Stimulated activated CD4-positive, alpha-beta T cell treated with anti-CD3 and anti-CD28 coated beads, Interleukin-2, amount 100 ng/mL, for 24 hours (primary cell): ENCODE measurements at regions not wholly inside any gene's neighbourhood (a gene's known extent, or its start where the extent isn't known, plus 50 kb on each side); places are given as distances from the start of the nearest gene placed in this dataset.

Experiments used
- DNase-seq, 2 donors: peaks; one replicate each; pipeline ENCODE4 v3.0.0-alpha.2; 2020

DNA sequence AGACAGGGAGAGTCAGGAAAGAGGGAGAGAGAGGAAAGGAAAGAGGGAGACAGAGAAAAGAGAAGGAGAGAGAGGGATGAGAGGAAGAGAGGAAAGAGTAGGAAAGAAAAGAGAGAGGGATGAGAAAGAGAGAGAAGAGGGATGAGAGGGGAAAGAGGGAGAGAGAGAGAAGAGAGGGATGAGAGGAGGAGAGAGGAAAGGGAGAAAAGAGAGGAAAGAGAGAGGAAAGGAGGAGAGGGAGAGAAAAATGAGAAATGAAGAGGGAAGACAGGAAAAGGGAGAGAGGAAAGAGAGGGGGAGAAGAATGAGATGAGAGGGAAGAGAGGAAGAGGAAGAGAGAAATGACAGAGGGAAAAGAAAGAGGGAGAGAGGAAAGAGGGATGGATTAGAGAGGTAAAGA, 207.0 kb upstream of the SKOR2 start:
- no peak for DNase-seq

- DNase-seq: no peak
These were observed 206.2 kb upstream of the SKOR2 start for GRCh38 chr18:47457614-47458013.

DNA sequence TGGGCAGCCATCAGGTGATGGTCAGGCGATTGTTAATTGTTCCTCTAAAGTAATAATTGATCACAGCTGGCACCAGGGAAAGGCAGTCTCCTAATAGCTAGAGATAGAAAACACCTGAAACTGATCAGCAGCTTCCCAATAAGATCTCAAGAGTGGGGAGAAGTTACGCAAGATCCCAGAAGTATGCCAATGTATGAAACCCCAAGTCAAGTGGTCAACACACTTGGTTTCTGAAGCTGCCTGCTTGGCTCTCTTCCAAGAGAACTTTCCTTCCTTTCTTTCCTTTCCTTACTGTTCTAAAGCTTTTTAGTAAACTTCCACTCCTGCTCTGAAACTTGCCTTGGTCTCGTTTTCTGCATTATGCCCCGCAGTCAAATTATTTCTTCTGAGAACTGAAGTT, 201.6 kb upstream of the SKOR2 start:
- DNase-seq: no peak

GRCh38 chr18:47448956-47449355, 197.5 kb upstream of the SKOR2 start:
- DNase-seq: no peak

DNA sequence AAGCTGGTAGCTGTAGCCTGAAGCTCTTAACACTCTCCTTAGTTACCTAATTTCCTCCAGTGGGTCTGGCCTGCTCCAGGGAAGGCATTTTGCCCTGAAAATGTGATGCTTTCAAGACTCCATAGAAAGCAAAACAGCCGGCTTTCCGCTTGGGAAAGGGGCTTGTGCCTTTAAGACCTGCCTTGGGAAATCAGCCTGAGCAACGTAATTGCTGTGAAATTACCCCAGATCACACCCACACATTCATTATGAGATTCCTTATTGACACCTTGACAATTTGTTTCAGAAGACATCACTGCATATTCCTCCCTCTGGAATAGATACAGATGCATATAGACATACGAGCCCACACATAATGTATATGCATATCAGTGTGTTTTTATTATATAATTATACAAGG, 190.5 kb upstream of the SKOR2 start:
- DNase-seq: no peak

DNA sequence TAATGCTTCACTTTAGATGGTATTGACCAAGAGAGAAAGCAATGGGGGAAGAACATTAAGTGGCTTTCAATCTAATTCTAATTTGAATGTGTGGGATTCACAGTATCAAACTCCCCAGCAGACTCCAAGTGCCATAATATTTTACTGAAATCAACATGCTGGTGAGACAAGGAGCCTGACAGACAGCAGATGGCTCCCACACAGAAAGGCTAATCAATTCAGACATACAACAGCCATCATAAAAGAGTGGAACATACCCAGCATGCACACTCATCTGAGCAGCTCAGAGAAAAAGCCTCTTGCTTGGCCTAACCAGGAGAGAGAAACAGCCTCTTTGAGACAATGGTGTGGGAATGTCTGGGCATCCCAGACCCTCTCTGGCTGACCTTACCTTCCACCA, 186.5 kb upstream of the SKOR2 start:
- DNase-seq: no peak

- no peak for DNase-seq
These were observed 185.4 kb upstream of the SKOR2 start for GRCh38 chr18:47436871-47437270.

GRCh38 chr18:47434214-47434746, 182.8 kb upstream of the SKOR2 start:
- no peak for DNase-seq

DNA sequence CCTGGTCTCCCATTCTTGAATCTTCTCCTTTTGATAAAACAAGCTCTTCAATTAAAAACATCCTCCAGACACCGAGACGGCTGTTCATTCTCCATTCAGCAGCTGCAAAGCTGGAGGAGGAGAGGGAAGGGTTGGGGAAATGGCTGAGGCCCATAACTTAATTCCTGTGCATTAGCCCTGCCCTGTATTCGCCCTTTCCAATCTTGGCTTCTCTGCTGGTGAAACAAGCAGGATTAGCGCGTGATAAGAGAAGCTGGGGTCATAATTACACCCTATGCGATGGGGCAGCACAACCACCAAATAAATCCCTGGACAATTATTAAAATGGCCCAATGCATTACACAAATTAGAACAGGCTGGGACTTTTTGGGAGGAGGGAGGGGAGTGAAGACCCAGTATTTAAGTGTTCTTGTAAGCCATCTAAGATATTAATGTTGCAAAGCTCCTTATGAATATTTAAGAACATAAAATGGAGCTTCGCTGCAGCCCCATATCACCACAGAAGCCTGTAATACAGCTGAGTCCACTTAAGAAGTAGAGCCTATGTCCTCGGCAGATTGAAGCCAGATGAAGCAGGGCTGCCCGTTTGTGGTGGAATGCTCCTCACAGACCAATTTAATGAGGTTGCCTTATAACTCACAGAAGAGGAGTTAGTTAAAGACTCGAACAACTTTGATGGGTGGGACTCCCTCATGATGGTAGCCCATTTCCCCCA, 176.6 kb upstream of the SKOR2 start:
- no peak for DNase-seq

- no peak for DNase-seq
These were observed 175.6 kb upstream of the SKOR2 start for GRCh38 chr18:47427072-47427471.

DNA sequence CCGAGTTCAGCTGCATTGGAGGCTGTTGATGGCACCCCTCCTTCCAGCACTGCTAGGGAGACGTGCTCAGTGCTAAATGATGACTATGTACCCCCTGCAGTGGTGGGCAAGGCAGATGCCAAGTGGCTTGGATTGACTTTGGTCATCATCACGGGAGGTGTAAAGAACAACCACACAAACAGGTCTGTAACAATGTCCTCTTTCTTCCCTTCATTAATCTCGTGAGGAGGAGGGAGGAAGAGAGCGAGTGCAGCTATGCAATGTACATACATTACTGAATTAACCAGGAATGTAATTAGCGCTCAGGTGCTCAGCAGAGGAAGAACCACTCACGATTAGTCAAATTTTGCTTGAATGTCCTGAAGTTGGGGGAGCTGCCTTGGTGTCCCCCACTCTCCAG, 173.9 kb upstream of the SKOR2 start:
- DNase-seq: no peak

DNA sequence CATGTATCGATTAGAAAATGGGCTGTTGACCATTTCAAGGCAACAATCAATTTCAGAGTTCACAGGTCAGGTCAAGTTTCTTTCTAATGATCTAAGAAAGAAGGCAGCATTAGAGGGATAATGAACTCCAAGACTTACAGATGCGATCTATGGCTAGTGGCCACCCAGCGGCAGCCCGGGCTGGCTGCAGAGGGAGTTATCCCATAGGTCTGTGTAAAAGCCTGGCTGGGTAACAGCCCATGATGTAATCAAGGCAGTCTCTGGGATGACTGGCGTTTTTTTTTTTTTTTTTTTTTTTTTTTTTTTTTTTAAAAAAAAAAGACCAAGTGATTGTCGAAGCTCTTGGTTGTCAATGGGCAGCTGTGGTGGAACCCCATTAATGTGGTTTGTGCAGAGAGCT, 171.1 kb upstream of the SKOR2 start:
- DNase-seq: no peak

DNA sequence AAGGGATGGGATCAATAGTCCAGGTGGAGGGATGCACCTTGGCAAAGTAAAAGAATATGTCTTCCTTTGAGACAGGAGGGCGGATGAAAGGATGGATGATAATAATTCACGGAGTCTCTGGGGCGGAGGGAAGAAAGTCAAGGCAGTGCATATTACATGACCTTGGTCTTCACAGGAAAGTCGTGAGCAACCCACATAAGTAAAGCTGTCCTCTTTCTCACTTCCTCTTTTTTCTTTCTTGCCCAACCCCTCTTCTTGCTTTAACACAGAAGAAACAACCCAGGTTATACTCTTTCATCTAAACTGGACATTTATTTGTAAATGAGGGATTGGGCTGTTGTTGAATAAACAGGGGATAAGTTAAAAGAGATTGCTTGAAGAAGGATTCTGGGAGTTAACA, 168.7 kb upstream of the SKOR2 start:
- no peak for DNase-seq

- DNase-seq: no peak
These were observed 167.3 kb upstream of the SKOR2 start for GRCh38 chr18:47418746-47419145.

DNA sequence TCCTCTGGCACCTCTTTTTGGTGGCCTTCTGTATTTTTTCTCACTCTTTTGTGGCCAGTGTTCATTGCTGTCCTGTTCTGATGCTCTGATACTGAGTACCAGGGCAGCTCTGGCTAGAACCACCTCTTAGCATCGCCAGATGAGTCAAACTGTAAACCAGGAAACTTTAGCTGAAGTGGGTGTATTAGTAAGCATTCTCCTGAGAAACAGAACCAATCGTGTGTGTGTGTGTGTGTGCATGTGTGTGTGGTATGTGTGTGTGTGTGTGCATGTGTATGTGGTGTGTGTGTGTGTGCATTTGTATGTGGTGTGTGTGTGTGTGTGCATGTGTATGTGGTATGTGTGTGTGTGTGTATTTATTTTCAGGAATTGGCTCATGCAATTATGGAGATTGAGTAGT, 166.3 kb upstream of the SKOR2 start:
- no peak for DNase-seq

GRCh38 chr18:47415881-47416280, 164.4 kb upstream of the SKOR2 start:
- DNase-seq: no peak

DNA sequence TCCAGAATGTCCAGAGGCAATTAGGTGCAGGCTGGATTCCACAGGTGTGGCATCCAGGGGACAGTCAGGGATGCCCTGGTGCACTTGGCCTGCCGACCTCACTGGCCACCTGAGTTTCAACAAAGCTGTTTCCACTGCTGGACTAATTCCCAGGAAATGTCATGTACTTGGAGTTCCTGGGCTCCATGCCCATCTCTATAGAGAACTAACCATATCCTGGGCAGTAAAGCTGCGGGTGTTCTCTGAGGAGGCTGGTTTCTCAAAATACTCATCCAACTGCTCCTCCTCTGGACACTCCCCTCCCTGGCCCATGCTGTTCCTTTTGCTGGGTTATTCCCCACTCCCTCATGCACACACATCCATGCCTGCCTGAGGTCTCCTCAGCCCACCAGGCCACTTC, 161.9 kb upstream of the SKOR2 start:
- no peak for DNase-seq

DNA sequence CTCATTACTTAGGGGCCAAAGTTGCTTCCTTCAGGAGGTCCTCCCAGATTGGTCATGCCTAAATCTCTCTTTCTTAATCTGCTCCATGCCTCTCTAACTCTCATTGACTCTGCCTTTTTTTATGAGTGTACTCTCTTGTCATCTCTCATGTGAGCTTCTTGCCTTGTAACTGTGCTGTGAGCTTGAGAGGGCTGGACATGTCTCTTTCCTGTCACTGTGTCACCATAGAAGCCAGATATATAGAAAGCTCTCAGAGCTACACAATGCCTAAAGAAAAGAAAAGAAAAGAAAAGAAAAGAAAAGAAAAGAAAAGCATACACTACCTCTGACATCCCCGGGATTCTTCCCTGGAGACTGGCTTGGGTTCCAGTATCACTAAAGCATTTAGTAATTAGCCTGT, 161.5 kb upstream of the SKOR2 start:
- DNase-seq: no peak

DNA sequence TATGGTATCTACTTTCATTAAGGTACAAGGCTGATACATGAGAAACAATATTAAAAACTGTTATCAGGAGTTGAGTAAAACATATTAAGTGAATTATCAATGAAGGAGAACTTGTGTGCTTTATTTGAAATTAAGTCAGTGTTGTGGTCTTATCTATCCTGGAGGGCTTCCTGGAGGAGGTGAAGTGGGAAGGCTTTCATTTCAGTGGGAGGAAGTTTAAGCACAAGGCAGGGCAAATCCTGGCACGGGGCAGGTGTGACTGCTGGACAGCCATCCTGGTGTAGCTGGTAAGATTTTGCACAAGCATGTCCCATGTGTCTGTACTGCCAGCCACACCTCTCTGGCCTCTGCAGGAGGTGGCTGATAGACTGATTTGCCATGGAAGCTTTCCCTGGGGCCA, 159.7 kb upstream of the SKOR2 start:
- DNase-seq: no peak

DNA sequence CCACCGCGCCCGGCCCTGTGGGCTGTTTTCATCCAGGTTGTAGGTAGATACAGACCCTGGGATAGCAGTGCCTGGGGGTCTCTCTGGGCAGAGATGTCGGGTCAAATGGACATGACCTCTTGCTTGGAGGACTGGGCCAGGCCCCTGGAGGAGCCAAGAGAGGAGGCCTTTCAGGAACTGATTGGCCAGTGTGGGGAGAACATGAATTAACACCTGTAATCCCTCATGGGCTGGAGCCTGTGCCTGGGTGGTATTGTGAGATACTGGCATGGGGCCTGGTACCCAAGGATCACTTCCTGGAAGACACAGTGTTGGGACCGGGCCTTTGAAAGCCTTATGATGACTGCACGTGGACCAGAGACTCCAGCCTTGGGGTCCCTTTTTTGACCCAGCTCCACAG, 158.7 kb upstream of the SKOR2 start:
- DNase-seq: no peak

DNA sequence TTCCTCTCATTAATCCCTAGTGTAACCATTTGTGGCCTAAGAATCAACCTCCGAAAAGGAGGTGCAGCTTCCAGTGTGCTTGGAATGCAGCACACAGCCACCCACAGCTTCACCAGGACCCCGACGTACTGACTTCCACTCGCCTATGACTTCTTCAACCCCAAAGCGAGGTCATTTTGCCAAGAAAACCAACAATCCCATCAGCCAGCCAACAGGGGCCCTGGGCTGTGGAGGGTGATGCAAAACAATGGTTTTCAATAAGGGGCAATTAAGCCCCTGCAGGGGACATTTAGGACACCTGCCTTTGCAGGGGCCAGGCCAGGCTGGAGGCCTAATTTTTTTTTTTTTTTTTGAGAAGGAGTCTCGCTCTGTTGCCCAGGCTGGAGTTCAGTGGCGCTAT, 158.1 kb upstream of the SKOR2 start:
- no peak for DNase-seq

GRCh38 chr18:47407736-47408135, 156.3 kb upstream of the SKOR2 start:
- no peak for DNase-seq

- no peak for DNase-seq
These were observed 153.4 kb upstream of the SKOR2 start for GRCh38 chr18:47404845-47405244.

GRCh38 chr18:47403949-47404348, 152.5 kb upstream of the SKOR2 start:
- no peak for DNase-seq

- DNase-seq: no peak
These were observed 151.9 kb upstream of the SKOR2 start for GRCh38 chr18:47403317-47403716.
